NCI-H2107 treated with DMSO at 0.1 percent for 48 hours (cell line): ENCODE measurements at regions not wholly inside any gene's neighbourhood (a gene's known extent, or its start where the extent isn't known, plus 50 kb on each side); places are given as distances from the start of the nearest gene placed in this dataset.
A peak's percentile ranks its signal among the peaks of the same experiment; 100 is the strongest.

ENCODE experiments used
- DNase-seq: peaks from one replicate; lab custom pipeline; 2025; ENCODE audit not compliant: unreplicated experiment; lab: John Stamatoyannopoulos, UW

DNA sequence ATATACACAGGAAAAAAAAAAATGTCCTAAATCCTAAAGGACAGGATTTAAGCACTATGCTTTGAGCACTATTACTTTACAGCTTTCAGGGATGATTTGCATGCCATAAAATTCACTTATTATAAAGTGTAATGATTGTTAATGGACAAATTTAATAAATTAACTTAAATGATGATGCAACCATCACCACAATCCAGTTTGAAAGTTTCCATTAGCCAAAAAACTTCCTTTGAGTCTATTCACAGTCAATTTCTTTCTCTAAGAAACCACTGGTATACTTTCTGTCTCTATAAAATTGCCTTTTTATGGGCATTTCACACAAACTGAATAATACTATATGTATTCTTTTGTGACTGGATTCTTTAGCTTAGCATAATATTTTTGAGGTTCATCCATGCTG is 111.1 kb upstream of the RIOK3 start:
- no peak for DNase-seq

DNA sequence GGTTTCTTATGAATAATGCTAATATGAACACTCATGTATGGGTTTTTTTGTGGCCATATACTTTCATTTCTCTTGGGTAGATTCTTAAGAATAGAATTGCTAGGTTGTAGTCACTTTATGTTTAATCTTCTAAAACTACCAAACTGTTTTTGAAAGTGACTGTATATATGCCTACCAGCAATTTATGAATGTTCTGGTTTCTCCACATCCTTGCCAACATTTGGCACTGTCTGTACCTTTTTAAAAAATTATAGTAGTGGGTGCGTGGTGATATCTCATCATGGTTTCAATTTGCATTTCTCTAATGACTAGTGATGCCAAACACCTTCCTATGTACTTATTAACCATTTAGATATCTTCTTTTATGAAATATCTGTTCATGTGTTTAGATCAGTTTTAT is 110.6 kb upstream of the RIOK3 start:
- DNase-seq = no peak

DNA sequence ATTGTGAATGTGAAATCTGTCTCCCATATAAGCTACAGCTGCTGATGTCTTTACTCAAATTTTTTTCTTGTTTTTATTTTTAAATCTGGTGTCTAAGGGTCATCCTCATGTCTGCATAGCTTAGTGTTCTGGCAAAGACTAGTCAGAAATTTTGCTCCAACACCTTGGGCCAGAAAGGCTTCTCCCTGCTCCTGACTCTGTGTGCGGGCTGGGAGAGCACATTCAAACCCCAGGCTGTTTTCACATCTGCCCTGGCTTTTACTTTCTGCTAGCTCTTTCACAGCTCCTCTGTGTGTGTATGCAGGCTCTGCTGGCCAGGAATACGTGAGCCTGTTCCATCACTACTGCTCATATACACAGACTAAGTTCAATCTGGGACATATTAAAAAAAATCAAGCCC is 102.9 kb upstream of the RIOK3 start:
- DNase-seq = no peak

DNA sequence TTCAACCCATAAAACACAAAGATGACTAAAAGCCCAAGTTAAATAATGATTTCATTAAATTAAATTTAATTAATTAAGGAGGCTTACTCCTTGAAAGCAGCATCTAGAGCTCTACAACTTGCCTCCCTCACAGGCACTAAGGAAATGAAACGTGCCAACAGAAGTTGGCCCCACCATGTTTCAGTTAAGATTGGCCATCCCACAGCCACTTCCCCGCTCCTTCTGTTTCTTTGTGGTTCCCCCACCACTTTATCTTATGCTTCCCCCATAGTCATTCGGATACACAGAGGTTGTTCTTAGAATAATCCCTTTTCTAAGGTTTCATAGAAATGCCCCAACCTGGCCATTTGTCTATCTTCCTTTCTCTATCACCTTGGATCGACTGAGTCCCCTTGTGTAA is 101.6 kb upstream of the RIOK3 start:
- DNase-seq = no peak

DNA sequence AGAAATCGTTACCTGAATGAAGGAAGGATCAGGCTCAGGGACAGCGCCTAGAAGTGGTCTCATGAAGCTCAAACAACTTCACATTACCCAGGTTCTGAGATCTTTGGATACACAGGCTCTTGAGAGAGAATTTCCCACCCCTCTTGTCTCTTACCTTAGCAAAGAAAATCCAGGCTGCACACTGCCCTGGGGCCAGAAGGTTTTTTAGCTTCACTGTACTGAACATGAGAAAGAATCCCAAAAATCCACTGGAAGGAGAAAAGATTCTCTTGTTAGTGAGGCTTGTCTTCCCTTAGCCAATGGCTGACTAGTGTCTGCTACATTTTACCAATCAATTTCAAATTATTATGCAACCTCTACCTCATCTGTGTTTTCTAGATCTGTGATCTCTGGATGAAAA is 101.0 kb upstream of the RIOK3 start:
- no peak for DNase-seq

DNA sequence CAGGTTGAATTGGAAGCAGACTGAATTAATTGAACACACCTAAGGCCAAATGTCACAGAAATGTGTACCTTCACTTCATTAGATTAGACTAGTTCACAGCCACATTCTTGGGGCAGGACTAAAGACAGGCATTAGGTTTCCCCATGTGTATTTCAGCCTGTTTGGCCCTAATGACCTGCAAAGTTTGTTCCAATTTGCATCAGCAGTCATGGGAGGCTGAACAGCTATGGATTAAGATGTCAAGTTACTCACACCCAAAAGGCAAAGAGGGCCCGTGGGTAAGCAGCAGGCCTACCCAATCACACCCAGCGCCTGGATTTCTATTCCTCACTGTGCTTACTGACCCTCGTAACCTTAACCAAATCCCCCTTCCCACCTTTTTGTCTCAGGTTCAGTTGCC is 99.6 kb upstream of the RIOK3 start:
- no peak for DNase-seq

DNA sequence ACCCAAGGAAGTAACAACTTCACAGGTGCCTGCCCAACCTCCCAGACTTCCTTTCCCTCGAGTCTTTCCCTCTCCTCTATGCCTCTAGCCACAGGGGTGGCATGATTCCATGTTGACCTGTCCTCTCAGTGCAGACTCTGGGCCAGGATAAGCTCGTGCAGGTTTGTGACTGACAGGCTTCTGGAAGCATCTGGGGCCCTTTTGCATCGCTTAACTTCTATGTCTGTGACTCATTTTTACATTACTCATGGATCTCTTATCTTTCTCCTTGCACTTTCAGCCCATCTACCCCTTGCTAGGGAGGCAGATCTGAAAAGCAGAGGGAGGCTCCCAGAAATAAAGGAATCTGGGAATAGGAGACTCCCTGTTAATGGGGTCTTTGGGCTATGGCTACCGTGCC is 98.5 kb upstream of the RIOK3 start:
- DNase-seq = no peak

DNA sequence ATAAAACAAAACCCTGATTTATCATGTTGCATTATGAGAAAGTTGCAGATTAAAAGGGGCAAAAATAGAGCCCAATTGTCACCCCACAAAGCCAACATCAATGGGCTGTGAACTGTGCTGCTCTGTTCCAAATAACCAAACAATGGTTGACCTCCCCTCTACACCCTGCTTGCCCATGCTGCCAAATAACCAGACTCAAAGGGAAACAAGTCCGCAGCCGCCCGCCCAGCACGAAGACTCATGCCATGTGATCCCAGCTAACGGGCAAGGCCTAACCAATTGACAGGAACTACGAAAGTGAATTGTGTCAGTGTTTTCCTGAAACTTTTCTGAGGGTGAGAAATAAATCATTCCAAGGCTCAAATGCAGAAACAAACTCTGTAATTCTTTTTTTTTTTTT is 97.9 kb upstream of the RIOK3 start:
- DNase-seq = no peak

DNA sequence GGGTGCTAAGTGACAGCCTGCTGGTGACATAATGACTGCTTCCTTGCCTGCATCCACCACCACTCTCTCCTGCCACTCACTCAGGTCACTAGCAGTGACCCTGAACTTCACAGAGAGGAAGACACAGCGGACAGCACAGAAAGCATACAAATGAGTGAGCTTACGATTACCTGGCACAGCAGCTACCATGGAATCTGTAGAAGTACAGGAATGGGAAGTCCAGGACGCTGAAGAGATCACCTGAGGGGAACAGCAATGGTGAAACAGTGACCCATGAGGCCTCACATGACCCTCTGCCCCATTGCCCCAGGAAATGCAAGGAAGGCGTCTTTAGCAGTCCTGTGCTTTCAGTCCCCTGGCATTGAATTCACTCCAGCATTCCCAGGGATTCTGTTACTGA is 96.7 kb upstream of the RIOK3 start:
- DNase-seq = no peak

DNA sequence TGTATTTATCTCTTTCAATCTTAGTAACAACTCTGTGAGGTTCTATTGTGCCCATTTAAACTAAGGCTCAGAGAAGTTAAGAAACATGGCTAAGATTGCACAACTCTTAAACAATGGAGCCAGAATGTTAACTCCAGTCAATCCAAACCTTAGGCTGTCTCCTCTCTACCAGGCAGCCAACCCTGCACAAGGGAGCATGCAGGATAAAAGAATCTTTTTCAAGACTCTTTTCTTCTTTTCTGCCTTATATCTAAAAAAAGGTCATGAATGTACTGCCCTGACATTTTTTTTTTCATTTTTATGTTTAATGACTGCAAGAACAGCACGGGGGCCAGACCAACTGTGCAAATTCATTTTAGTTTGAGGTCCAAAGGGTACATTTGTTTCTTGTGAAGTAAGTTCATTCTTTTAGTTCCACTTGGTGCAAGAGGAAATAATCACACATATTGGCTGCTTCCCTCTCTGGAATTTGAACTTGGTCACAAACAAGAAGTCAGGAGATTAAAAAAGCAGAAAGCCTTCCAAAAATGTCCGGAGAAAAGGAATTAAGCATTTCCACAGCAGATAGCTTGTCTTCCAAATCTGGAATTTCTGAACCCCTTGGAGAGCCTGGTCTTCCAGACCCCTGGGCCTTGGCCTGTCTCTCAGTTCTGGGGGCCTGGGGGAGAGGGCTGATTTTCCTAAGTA is 96.0 kb upstream of the RIOK3 start:
- DNase-seq = no peak

DNA sequence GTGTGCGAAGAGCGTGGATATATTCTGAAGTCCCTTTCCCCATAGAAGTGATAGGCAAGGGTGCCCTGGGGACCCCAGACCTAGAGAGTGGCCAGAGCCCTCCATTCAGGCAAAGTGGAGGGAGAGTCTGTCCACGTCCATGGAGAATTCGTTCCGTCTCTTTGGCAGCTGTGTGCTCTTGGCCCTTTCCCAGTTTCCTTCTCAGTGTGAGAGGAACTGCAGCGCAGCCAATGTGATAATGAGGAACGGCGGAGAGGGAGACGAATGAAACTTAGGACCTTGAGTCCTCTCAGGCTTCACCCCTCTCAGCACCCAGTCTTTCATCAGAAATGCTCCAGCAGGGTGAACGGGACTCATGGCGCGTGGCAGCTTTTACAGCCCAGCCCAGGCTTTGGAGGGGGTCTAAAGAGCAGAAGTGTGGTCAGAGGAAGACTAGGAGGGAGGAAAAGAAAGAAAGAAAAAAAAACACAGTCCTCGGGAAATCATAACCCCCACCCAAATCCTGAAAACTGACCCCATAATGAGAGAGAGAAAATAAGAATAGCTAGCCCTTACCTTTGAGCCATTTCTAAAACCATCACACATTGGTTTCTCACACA is 95.0 kb upstream of the RIOK3 start:
- DNase-seq = no peak

DNA sequence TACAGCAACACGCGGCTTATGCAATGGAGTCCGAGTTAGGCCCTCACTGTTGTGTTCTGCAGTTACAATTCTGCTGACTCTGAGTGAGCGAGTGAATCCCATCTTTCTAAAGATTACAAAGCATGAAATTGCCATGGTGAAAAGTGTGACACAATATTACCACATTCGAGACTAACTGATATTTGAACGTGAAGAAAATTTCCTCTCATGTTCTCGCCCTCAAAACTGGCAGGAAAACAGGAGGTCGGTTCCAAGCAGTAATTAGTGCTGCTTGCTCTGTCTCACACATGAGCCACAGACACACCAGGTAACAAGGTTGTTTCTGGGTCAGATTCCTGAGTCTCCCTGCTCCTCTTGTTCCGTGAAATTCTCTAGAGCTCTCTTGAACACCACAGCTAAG is 93.7 kb upstream of the RIOK3 start:
- DNase-seq = no peak

DNA sequence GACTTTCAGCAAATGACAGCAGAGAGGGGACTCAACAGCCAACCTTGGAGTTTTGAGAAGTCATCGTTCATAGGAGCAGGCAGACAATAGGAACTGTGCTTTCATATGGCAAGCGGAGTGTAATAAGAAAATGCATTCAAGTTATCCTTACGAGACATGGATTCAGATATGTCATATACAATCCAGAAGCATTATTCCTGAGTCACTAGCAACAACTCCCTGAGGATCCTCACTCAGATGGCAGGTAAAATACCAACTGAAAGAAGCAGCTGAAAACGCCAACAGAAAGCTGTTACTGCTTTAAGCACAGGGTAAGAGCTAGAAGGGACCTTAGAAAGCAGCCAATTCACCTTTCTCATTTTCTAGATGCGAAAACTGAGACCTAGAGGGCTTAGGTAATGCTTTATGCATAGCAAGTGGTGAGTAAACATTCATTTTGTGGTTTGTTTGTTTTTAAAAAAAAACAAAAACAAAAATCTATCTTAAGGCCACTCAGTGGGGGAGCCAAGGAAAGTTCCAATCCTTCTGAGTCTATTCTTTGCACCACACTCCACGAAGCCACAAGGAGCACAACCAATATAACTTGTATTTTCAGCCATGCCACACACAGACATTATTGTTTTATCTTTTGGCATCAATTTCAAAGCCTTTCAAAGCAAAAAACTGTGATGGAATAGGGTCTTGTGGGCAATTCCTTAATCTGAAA is 89.1 kb upstream of the RIOK3 start:
- peak; percentile 22 for DNase-seq

DNA sequence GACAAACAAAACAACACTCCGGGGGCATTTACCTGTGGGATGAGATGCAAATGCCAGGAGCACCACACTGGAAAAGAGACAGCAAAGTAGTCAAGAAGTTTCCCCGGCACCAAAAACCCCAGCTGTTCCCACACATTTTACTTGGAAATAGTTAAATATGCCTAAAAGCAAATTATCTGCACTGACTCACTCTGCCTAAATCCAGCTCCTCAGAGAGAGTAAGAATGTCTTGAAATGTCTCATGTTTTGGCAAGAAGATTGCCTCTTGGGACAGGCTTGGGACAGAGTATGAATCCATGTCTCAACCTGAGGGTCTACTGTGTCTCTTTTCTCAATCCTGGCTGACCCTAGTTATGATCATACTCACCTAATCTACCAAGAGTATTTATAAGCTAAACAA is 87.5 kb upstream of the RIOK3 start:
- no peak for DNase-seq

DNA sequence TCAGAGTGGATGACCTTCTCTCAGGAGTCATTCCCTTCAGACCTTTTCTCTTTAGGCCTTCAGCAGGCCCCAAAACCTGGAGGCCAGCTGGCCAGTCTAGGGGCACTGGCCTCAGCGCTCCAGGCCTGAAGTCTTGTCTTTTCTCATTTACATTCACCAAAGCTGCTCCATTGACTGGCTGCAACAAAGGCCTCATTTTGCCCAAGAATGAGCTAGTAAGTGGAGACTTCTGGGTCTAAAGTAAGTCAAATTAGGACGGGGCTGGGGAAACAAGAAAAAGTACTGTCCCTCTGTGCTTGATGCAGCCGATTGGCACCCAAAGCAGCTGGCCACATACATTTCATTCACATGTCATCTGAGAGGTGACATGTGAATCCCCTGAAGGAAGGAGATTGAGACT is 83.8 kb upstream of the RIOK3 start:
- no peak for DNase-seq

DNA sequence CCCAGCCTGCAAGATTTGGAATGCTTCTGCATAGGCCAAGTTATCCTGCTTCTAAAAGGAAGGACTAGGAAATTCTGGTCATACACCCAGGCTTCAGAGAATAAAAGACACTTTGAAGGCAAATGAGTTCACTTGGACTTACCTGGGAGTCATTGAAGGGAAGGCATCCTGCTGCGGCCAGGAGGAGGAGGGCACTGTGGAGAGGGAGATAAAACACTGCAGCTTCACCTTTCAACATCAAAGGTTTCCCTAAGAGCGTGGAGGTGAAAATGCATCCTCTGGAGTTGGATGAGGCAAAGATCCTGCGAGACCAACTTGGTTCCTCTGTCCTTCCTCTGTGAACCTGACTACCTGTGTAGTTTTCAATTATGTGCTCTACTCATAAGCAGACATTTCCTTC is 79.5 kb upstream of the RIOK3 start:
- DNase-seq = no peak

DNA sequence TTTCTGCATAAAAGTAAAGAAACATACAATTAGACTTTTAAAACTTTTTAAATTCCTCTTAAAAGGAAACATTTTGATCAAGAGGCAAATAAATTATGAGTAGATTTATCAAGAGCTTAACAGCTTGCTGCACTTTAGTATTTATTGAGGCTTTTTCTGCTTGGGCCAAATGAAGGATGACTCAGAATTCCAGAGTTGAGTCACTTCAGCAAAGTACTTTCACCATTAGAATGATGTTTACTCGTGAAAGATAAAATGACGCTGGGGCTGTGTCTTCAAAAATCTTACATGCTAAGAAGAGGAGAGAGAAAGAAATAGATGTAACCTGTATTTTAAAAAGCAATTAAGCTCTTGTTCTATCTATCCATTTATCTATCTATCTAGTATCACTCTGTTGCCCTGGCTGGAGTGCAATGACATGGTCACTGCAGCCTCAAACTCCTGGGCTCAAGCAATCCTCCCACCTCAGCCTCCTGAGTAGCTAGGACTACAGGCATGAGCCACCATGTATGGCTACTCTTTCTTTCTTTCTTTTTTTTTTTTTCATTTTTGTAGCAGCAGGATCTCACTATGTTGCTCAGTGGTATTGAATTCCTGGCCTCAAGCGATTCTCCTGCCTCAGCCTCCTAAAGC is 75.3 kb upstream of the RIOK3 start:
- DNase-seq = no peak

DNA sequence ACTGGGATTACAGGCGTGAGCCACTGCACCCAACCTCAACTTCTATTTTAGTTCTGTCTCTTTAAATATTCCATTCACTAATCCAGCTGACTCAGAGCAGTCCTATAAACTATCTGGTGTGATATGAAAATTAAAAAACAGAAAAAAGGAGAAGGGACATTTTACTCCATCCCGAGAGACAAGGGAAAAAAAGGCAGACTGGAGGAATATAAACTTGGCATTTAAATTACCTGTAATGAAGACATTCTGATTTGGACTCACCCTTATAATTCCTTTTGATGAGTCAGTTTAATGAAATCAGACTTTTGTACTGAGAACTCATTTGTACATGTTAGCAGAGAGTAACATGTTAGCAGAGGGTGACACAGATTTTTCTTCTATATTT is 74.8 kb upstream of the RIOK3 start:
- DNase-seq = no peak

DNA sequence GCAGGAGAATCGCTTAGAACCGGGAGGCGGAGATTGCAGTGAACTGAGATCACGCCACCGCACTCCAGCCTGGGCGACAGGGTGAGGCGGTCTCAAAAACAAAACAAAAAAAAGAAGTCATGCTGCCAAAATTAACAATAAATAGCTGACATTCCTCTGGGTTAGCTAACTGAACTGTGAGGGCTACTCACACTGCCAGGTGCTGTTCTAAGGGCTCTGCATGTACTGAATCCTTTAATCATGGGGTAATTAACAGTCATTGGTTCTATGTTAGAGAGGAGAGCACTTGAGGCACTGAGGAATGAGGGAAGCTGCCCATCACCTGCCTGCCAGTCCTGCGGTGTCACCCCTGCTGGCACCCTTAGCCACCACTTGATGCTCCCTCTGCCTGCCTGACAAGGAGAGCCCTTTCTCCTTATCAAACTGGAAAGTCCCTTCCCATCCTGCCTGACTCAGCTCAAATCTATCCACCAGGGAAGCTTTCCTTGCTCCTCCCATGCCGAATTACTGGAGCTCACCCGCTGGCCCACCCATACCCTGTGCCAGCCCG is 73.0 kb upstream of the RIOK3 start:
- peak; percentile 37 for DNase-seq

DNA sequence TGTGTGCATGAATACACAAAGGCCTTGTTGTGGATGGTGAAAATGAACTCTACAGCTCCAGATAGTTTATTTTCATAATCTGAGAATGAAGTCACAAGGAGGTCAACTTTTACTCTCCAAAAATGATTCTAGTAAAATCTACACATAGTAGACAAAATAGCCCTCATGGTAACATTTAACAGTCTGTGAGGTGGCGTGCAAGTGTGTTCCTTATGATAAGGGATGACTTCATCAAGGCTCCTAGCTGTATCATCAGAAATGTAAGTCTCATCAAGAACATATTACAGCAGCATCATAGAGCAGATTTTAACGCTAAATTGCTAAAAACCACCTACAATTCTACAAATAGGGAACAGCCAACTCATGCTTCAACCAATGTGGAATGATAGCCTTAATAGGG is 72.3 kb upstream of the RIOK3 start:
- DNase-seq = no peak

DNA sequence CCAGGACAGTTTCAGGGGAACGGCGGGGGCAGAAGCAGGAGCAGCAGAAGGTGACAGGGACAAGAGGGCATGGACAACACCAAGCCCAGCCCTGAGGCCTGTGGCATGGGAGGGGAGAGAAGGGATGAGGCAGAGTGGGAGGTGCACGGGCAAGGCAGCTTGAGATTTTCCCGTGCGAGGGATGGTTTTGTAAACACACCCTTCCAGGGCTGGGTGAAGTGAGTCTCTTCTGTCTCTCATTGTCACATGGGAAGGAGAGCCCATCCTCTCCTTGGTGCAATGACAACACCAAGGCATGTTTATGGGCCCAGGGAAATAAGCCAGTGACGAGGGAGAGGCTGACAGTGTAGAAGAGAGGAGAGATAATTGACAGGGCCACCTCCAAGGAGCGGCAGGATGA is 69.6 kb upstream of the RIOK3 start:
- no peak for DNase-seq
